ENCODE measurements at regions not wholly inside any gene's neighbourhood (a gene's known extent, or its start where the extent isn't known, plus 50 kb on each side); places are given as distances from the start of the nearest gene placed in this dataset.

DNA sequence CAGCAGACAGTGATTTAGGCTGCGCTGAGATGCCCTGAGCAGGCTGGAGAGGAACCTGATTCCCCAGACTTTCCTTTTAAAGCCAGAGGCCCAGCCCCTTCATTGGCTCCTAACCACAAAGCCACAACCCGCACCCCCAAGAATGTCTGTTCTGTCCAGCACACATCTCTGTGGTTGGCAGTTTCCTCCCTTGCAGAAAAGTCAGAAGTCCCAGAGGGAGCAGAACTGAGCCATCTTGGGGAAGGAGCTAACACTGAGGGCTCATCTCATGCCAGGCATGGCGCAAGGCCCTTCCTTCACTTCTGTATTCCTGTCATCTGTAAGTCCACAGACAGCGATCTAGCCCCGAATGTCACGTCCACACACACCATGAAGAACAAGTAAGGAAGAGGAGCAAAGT is 97.1 kb upstream of the SYT13 start:
- Histone ChIP-seq H3K4me1 (peaks cover 0 to 11% (median 0%) of the 10 kb centered on the region in 3 donors), H3K9me3 (no peaks in the 10 kb centered on the region), H3K27ac (no peak overlapping the region), H3K36me3 (no peaks in the 10 kb centered on the region), H3K4me3 (no peak overlapping the region), H3K27me3 (peaks cover 32% of the 10 kb centered on the region)
- ATAC-seq = no peak
- 57 to 67% methylated on average over 2 to 3 of the region's 6 CpGs for WGBS, 2 donors (ENCODE audit: low coverage in 1 of 2)
- TF ChIP-seq POLR2A (IDR thresholded peaks at IDR 0.05) = no peak
- TF ChIP-seq EP300 (IDR thresholded peaks at IDR 0.05) = no peak
- TF ChIP-seq POLR2AphosphoS5 (IDR thresholded peaks at IDR 0.05) = no peak
- TF ChIP-seq CTCF (IDR thresholded peaks at IDR 0.05) = no peak

GRCh38 chr11:45382133-45382878 is 96.2 kb upstream of the SYT13 start:
- Histone ChIP-seq H3K27ac (no peak overlapping the region), H3K4me1 (peaks cover 0 to 11% (median 0%) of the 10 kb centered on the region in 3 donors), H3K4me3 (no peak overlapping the region), H3K9me3 (no peaks in the 10 kb centered on the region), H3K36me3 (no peaks in the 10 kb centered on the region), H3K27me3 (peaks cover 31% of the 10 kb centered on the region)
- WGBS, 2 donors (ENCODE audit: low coverage in 1 of 2) = 69 to 74% methylated on average over 5 to 7 of the region's 7 CpGs
- TF ChIP-seq POLR2A (IDR thresholded peaks at IDR 0.05) = no peak
- TF ChIP-seq POLR2AphosphoS5 (IDR thresholded peaks at IDR 0.05) = no peak
- TF ChIP-seq CTCF (IDR thresholded peaks at IDR 0.05) = no peak
- no peak for TF ChIP-seq EP300 (IDR thresholded peaks at IDR 0.05)
- no peak for ATAC-seq

GRCh38 chr11:45379162-45379863 is 93.2 kb upstream of the SYT13 start:
- Histone ChIP-seq H3K36me3 (no peaks in the 10 kb centered on the region), H3K27ac (no peak overlapping the region), H3K27me3 (peaks cover 21% of the 10 kb centered on the region), H3K4me1 (peaks cover 0 to 15% (median 0%) of the 10 kb centered on the region in 3 donors), H3K9me3 (no peaks in the 10 kb centered on the region), H3K4me3 (no peak overlapping the region)
- WGBS, 2 donors (ENCODE audit: low coverage in 1 of 2) = 89 to 92% methylated on average over 5 to 6 of the region's 6 CpGs
- no peak for ATAC-seq
- no peak for TF ChIP-seq EP300 (IDR thresholded peaks at IDR 0.05)
- TF ChIP-seq CTCF (IDR thresholded peaks at IDR 0.05) = no peak
- TF ChIP-seq POLR2AphosphoS5 (IDR thresholded peaks at IDR 0.05) = no peak
- no peak for TF ChIP-seq POLR2A (IDR thresholded peaks at IDR 0.05)

DNA sequence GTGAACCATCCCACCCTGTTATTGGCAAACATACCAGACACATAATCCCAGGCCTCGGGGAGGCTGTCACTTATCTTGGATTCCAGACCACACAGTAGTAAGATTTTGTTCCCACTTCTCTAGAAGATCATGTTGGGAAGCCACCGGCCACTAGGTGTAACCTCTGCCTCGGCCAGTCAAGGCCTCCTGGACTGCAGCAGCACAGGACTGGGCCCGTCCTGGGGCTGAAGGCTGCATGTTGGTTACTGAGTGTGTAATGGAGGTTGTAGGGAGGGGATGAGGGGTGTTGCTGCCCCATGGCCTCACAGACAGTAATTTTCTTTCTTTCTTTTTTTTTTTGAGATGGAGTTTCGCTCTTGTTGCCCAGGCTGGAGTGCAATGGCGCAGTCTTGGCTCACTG is 92.4 kb upstream of the SYT13 start:
- Histone ChIP-seq H3K36me3 (no peaks in the 10 kb centered on the region), H3K27me3 (peaks cover 27% of the 10 kb centered on the region), H3K9me3 (no peaks in the 10 kb centered on the region), H3K27ac (no peak overlapping the region), H3K4me1 (peaks cover 0 to 15% (median 0%) of the 10 kb centered on the region in 3 donors), H3K4me3 (no peak overlapping the region)
- TF ChIP-seq POLR2A (IDR thresholded peaks at IDR 0.05) (no peak), POLR2AphosphoS5 (IDR thresholded peaks at IDR 0.05) (no peak), EP300 (IDR thresholded peaks at IDR 0.05) (no peak), CTCF (IDR thresholded peaks at IDR 0.05) (no peak)
- no peak for ATAC-seq
- 88 to 94% methylated on average over 3 to 6 of the region's 6 CpGs for WGBS, 2 donors (ENCODE audit: low coverage in 1 of 2)

Data from gastroesophageal sphincter (tissue), 4 donors.